HG03066 (cell line): ENCODE measurements at regions not wholly inside any gene's neighbourhood (a gene's known extent, or its start where the extent isn't known, plus 50 kb on each side); places are given as distances from the start of the nearest gene placed in this dataset.
"Not testable (repeated sequence)": the region's sequence is repeated elsewhere in the genome, so short reads cannot be mapped to it uniquely, and the experiment has no call there.

Experiments used
- ATAC-seq: cut with Tn5 transposase; IDR thresholded peaks from one replicate; pipeline ENCODE4 v1.9.1; 2021; ENCODE audit warnings: low read depth; ENCODE audit not compliant: unreplicated experiment

GRCh38 chr4:83943691-83944090, 407.8 kb downstream of the GPAT3 start:
- not testable (repeated sequence) for ATAC-seq

GRCh38 chr4:83932750-83933391, 397.0 kb downstream of the GPAT3 start:
- ATAC-seq = no peak

- no peak for ATAC-seq
Observed at GRCh38 chr4:83931659-83932438, 395.9 kb downstream of the GPAT3 start.

- no peak for ATAC-seq
Observed at GRCh38 chr4:83929550-83929949, 393.6 kb downstream of the GPAT3 start.

GRCh38 chr4:83926950-83927349, 391.0 kb downstream of the GPAT3 start:
- ATAC-seq = no peak

GRCh38 chr4:83923341-83923740, 387.4 kb downstream of the GPAT3 start:
- no peak for ATAC-seq

- ATAC-seq = no peak
Observed at GRCh38 chr4:83922402-83922801, 386.5 kb downstream of the GPAT3 start.

GRCh38 chr4:83921124-83921523, 385.2 kb downstream of the GPAT3 start:
- ATAC-seq = no peak

GRCh38 chr4:83920375-83920774, 384.5 kb downstream of the GPAT3 start:
- no peak for ATAC-seq

GRCh38 chr4:83917572-83917971, 381.7 kb downstream of the GPAT3 start:
- no peak for ATAC-seq

GRCh38 chr4:83910693-83911092, 374.8 kb downstream of the GPAT3 start:
- ATAC-seq = no peak

GRCh38 chr4:83906561-83906960, 370.7 kb downstream of the GPAT3 start:
- no peak for ATAC-seq

- ATAC-seq = no peak
Observed at GRCh38 chr4:83905952-83906351, 370.0 kb downstream of the GPAT3 start.

- not testable (repeated sequence) for ATAC-seq
Observed at GRCh38 chr4:83903740-83904139, 367.8 kb downstream of the GPAT3 start.

GRCh38 chr4:83894831-83895230, 358.9 kb downstream of the GPAT3 start:
- no peak for ATAC-seq

GRCh38 chr4:83890816-83891215, 354.9 kb downstream of the GPAT3 start:
- ATAC-seq = no peak

GRCh38 chr4:83890231-83890630, 354.3 kb downstream of the GPAT3 start:
- no peak for ATAC-seq

- ATAC-seq = no peak
Observed at GRCh38 chr4:83889802-83890201, 353.9 kb downstream of the GPAT3 start.

- no peak for ATAC-seq
Observed at GRCh38 chr4:83885256-83886182, 349.6 kb downstream of the GPAT3 start.

- no peak for ATAC-seq
Observed at GRCh38 chr4:83876047-83876446, 340.1 kb downstream of the GPAT3 start.

GRCh38 chr4:83875437-83875836, 339.5 kb downstream of the GPAT3 start:
- ATAC-seq = no peak
